GM23338 (cell line): ENCODE measurements at regions not wholly inside any gene's neighbourhood (a gene's known extent, or its start where the extent isn't known, plus 50 kb on each side); places are given as distances from the start of the nearest gene placed in this dataset.

Experiments used
- ATAC-seq: fragments of 200-7000 bp; cut with Tn5 transposase; 3 replicates; pipeline ENCODE4 v1.9.1; 2020
- DNase-seq: peaks from one replicate; pipeline ENCODE4 v3.0.0-alpha.2; 2015; ENCODE audit warnings: low spot score
- H2AFZ ChIP-seq: fragments of 200-600 bp; sonication (generic); 2 replicates; pipeline ENCODE4 v1.8.0; 2016; ENCODE audit warnings: antibody characterized with exemption, mild to moderate bottlenecking, moderate library complexity
- H3F3A ChIP-seq: fragments of 200-600 bp; sonication (generic); replicated peaks from 2 replicates; pipeline ENCODE4 v1.8.0; 2017; ENCODE audit warnings: antibody characterized with exemption, mixed run types, low read depth
- H3K27ac ChIP-seq: fragments of 200-600 bp; sonication (generic); 2 replicates; pipeline ENCODE4 v1.6.1; 2016; ENCODE audit warnings: low read depth
- H3K27me3 ChIP-seq: fragments of 200-600 bp; sonication (generic); 2 replicates; pipeline ENCODE4 v1.8.0; 2016; ENCODE audit warnings: mild to moderate bottlenecking, mixed run types, moderate library complexity; ENCODE audit not compliant: insufficient read depth
- H3K36me3 ChIP-seq: fragments of 200-600 bp; sonication (generic); 2 replicates; pipeline ENCODE4 v1.8.0; 2016; ENCODE audit warnings: mild to moderate bottlenecking; ENCODE audit not compliant: insufficient read depth
- H3K4me1 ChIP-seq: fragments of 200-600 bp; sonication (generic); 2 replicates; pipeline ENCODE4 v1.8.0; 2016; ENCODE audit warnings: mild to moderate bottlenecking, moderate library complexity; ENCODE audit not compliant: insufficient read depth
- H3K4me2 ChIP-seq: fragments of 200-600 bp; sonication (generic); 2 replicates; pipeline ENCODE4 v1.7.1; 2017; ENCODE audit warnings: mixed run types
- H3K4me3 ChIP-seq: fragments of 200-600 bp; sonication (generic); 2 replicates; pipeline ENCODE4 v1.6.1; 2016; ENCODE audit warnings: mixed run types
- H3K79me2 ChIP-seq: fragments of 200-600 bp; sonication (generic); replicated peaks from 2 replicates; pipeline ENCODE4 v1.8.0; 2017; ENCODE audit warnings: mild to moderate bottlenecking; ENCODE audit not compliant: insufficient read depth
- H3K9me2 ChIP-seq: fragments of 200-600 bp; sonication (generic); 2 replicates; pipeline ENCODE4 v1.8.0; 2017; ENCODE audit not compliant: insufficient read depth
- H4K20me1 ChIP-seq: fragments of 200-600 bp; sonication (generic); replicated peaks from 2 replicates; pipeline ENCODE4 v1.8.0; 2017; ENCODE audit warnings: mild to moderate bottlenecking; ENCODE audit not compliant: insufficient read depth
- H3K27ac Mint-ChIP-seq: 2 replicates; pipeline ENCODE4 v1.8.0; 2020; ENCODE audit warnings: inconsistent platforms, mild to moderate bottlenecking, moderate library complexity, mixed read lengths
- H3K27me3 Mint-ChIP-seq: 3 replicates; pipeline ENCODE4 v1.8.0; 2022; ENCODE audit warnings: low read depth, mild to moderate bottlenecking, moderate library complexity, mixed read lengths, inconsistent platforms; ENCODE audit not compliant: insufficient read depth, poor library complexity
- H3K36me3 Mint-ChIP-seq: 3 replicates; pipeline ENCODE4 v1.8.0; 2021; ENCODE audit warnings: low read depth, mild to moderate bottlenecking, inconsistent platforms, moderate library complexity, mixed read lengths
- H3K4me1 Mint-ChIP-seq: 3 replicates; pipeline ENCODE4 v1.8.0; 2020; ENCODE audit warnings: mild to moderate bottlenecking, inconsistent platforms, mixed read lengths
- H3K4me3 Mint-ChIP-seq: 3 replicates; pipeline ENCODE4 v1.8.0; 2021; ENCODE audit warnings: moderate library complexity, mild to moderate bottlenecking, inconsistent platforms, mixed read lengths
- H3K9me3 Mint-ChIP-seq: 3 replicates; pipeline ENCODE4 v1.8.0; 2020; ENCODE audit warnings: moderate library complexity, mild to moderate bottlenecking, inconsistent platforms, mixed read lengths
- EZH2 ChIP-seq: fragments of 200-600 bp; sonication (generic); IDR thresholded peaks from one replicate; pipeline ENCODE4 v1.8.0; 2017; ENCODE audit warnings: antibody characterized with exemption, mild to moderate bottlenecking, low read depth; ENCODE audit not compliant: unreplicated experiment
- EZH2phosphoT487 ChIP-seq: fragments of 200-600 bp; sonication (generic); IDR thresholded peaks from one replicate; pipeline ENCODE4 v1.8.1; 2018; ENCODE audit warnings: antibody characterized with exemption; ENCODE audit not compliant: unreplicated experiment
- JUNB ChIP-seq: IDR thresholded peaks from one replicate; pipeline ENCODE4 v1.6.1; 2016; ENCODE audit warnings: antibody characterized with exemption; ENCODE audit not compliant: unreplicated experiment
- NANOG ChIP-seq: IDR thresholded peaks from 2 replicates; pipeline ENCODE4 v1.6.1; 2016; ENCODE audit warnings: antibody characterized with exemption, borderline replicate concordance
- POLR2AphosphoS5 ChIP-seq: IDR thresholded peaks from 2 replicates; pipeline ENCODE4 v1.6.1; 2016; ENCODE audit warnings: antibody characterized with exemption, low read depth
- STAT1 ChIP-seq: IDR thresholded peaks from one replicate; pipeline ENCODE4 v1.6.1; 2016; ENCODE audit warnings: antibody characterized with exemption; ENCODE audit not compliant: unreplicated experiment
- ZNF114 ChIP-seq: fragments of 250-450 bp; sonication (Bioruptor Pico); IDR thresholded peaks from 2 replicates; pipeline ENCODE4 v1.5.0; 2020; ENCODE audit warnings: mild to moderate bottlenecking, moderate library complexity
- ZNF331 ChIP-seq: fragments of 250-450 bp; sonication (Bioruptor Pico); IDR thresholded peaks from 2 replicates; pipeline ENCODE4 v1.5.0; 2020; ENCODE audit warnings: low read depth, mild to moderate bottlenecking, moderate library complexity
- ZNF462 ChIP-seq: fragments of 250-450 bp; sonication (Bioruptor Pico); IDR thresholded peaks from 2 replicates; pipeline ENCODE4 v1.5.0; 2020; ENCODE audit warnings: mild to moderate bottlenecking, moderate library complexity
- TF ChIP-seq, protein P1 (sequence below): IDR thresholded peaks from one replicate; pipeline ENCODE4 v1.6.1; 2018; ENCODE audit warnings: antibody characterized with exemption; ENCODE audit not compliant: unreplicated experiment
- TF ChIP-seq, protein P2 (sequence below): IDR thresholded peaks from 2 replicates; pipeline ENCODE4 v1.6.1; 2016; ENCODE audit warnings: antibody characterized with exemption

GRCh38 chr1:213329406-213330008 lies 278.5 kb downstream of the RPS6KC1 start (continued):
- TF ChIP-seq, protein P1, sequence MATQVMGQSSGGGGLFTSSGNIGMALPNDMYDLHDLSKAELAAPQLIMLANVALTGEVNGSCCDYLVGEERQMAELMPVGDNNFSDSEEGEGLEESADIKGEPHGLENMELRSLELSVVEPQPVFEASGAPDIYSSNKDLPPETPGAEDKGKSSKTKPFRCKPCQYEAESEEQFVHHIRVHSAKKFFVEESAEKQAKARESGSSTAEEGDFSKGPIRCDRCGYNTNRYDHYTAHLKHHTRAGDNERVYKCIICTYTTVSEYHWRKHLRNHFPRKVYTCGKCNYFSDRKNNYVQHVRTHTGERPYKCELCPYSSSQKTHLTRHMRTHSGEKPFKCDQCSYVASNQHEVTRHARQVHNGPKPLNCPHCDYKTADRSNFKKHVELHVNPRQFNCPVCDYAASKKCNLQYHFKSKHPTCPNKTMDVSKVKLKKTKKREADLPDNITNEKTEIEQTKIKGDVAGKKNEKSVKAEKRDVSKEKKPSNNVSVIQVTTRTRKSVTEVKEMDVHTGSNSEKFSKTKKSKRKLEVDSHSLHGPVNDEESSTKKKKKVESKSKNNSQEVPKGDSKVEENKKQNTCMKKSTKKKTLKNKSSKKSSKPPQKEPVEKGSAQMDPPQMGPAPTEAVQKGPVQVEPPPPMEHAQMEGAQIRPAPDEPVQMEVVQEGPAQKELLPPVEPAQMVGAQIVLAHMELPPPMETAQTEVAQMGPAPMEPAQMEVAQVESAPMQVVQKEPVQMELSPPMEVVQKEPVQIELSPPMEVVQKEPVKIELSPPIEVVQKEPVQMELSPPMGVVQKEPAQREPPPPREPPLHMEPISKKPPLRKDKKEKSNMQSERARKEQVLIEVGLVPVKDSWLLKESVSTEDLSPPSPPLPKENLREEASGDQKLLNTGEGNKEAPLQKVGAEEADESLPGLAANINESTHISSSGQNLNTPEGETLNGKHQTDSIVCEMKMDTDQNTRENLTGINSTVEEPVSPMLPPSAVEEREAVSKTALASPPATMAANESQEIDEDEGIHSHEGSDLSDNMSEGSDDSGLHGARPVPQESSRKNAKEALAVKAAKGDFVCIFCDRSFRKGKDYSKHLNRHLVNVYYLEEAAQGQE: no peak
- no peak for TF ChIP-seq EZH2phosphoT487

DNA sequence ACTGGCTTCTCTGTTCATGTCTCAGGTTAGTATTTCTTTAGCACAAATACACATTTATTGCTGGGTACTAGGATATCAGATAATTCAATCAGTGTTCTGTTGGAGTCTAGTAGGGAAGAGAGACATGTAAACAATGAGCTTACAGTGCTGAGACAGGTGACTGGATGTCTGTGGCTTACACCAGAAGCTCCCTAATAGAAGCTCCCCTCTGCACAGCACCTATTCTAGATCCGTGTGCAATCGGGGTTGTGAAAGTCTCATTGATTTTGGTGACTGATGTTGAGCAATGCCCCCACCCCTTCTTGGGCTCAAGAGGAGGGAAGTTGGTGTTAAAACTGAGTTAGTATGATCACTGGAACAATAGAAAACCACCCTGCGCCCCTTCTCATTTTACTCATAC lies 279.2 kb downstream of the RPS6KC1 start:
- no peaks in the 10 kb centered on the region for H3K27me3 ChIP-seq
- no peak overlapping the region for H3K4me3 ChIP-seq
- peaks cover 6% of the 10 kb centered on the region; the same call in 1 of the 2 replicates for H3K9me2 ChIP-seq
- H3K36me3 ChIP-seq: no peaks in the 10 kb centered on the region
- H3K9me3 Mint-ChIP-seq: no peaks in the 10 kb centered on the region
- no peaks in the 10 kb centered on the region for H4K20me1 ChIP-seq
- H2AFZ ChIP-seq: no peak overlapping the region
- H3K36me3 Mint-ChIP-seq: no peaks in the 10 kb centered on the region
- no peak overlapping the region for H3K27ac Mint-ChIP-seq
- H3K4me3 Mint-ChIP-seq: no peak overlapping the region
- no peak overlapping the region for H3K4me2 ChIP-seq
- ATAC-seq (no peak), DNase-seq (no peak)
- H3K27ac ChIP-seq: no peak overlapping the region
- no peaks in the 10 kb centered on the region for H3K4me1 ChIP-seq
- peaks cover 6% of the 10 kb centered on the region for H3K27me3 Mint-ChIP-seq
- H3K4me1 Mint-ChIP-seq: no peaks in the 10 kb centered on the region; the same call in 1 of the 3 replicates
- H3F3A ChIP-seq: no peaks in the 10 kb centered on the region
- no peaks in the 10 kb centered on the region for H3K79me2 ChIP-seq
- TF ChIP-seq NANOG: no peak
- TF ChIP-seq EZH2: no peak
- no peak for TF ChIP-seq POLR2AphosphoS5
- TF ChIP-seq ZNF462 (CRISPR knock-in tag): no peak
- TF ChIP-seq STAT1: no peak
- no peak for TF ChIP-seq JUNB
- TF ChIP-seq, protein P2, sequence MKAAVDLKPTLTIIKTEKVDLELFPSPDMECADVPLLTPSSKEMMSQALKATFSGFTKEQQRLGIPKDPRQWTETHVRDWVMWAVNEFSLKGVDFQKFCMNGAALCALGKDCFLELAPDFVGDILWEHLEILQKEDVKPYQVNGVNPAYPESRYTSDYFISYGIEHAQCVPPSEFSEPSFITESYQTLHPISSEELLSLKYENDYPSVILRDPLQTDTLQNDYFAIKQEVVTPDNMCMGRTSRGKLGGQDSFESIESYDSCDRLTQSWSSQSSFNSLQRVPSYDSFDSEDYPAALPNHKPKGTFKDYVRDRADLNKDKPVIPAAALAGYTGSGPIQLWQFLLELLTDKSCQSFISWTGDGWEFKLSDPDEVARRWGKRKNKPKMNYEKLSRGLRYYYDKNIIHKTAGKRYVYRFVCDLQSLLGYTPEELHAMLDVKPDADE: no peak
- TF ChIP-seq ZNF114 (CRISPR knock-in tag): no peak
- TF ChIP-seq, protein P1: no peak
- TF ChIP-seq ZNF331 (CRISPR knock-in tag): no peak
